AG10803 (cell line): ENCODE measurements at regions not wholly inside any gene's neighbourhood (a gene's known extent, or its start where the extent isn't known, plus 50 kb on each side); places are given as distances from the start of the nearest gene placed in this dataset.

Source experiments
- DNase-seq: peaks from one replicate; pipeline ENCODE4 v3.0.0; 2010; ENCODE audit warnings: low read depth
- H3K4me3 ChIP-seq: 2 replicates; pipeline ENCODE4 v1.5.1; 2011; ENCODE audit warnings: mild to moderate bottlenecking, low read length, control low read depth
- CTCF ChIP-seq: conservative IDR thresholded peaks from 2 replicates; pipeline ENCODE4 v1.5.1; 2011; ENCODE audit warnings: mild to moderate bottlenecking, low read length, control low read depth, inconsistent platforms

GRCh38 chr3:72244396-72244795 is 459.4 kb upstream of the PROK2 start:
- no peak for TF ChIP-seq CTCF
- DNase-seq = no peak
- H3K4me3 ChIP-seq = no peak overlapping the region

DNA sequence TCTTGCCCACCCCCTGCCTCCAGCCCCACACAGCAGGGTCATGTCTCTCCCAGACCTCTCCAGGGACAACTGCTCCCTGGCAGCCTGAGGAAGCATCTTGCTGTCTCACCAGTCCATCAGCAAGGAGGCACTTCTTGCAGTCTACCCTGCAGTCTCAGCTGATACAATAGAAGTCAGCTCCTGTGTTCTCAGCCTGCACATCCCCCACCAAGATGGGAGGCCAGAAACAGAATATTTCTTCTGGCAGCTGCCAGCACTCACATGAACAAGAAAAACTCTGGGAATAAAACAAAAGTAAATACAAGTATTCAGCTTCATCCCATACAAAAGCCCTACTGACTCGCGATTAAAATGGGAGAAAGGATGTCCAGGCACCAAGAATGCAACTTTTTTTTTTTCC is 457.4 kb upstream of the PROK2 start:
- H3K4me3 ChIP-seq = no peak overlapping the region
- TF ChIP-seq CTCF = no peak
- no peak for DNase-seq

GRCh38 chr3:72241525-72241924 is 456.6 kb upstream of the PROK2 start:
- DNase-seq = no peak
- H3K4me3 ChIP-seq = no peak overlapping the region
- no peak for TF ChIP-seq CTCF

DNA sequence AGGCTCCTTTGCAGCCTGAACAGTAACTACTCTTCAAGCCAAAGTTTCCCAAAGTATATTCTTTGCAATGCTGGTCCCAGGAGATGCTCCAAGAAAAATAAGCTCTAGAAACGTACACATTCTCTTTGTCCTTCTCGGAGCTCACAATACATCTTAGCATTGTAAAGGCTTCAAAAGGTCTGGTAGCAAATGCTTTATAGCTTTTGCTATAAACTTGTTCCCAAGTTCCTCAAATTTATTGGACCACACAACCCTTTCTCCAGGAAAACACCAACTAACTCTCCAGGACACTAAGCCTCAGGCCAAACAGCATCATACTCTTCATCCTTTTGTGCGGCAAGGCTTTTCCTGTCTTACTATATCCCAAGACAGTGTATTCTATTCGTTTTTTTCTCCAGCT is 455.6 kb upstream of the PROK2 start:
- no peak for DNase-seq
- H3K4me3 ChIP-seq = no peak overlapping the region

DNA sequence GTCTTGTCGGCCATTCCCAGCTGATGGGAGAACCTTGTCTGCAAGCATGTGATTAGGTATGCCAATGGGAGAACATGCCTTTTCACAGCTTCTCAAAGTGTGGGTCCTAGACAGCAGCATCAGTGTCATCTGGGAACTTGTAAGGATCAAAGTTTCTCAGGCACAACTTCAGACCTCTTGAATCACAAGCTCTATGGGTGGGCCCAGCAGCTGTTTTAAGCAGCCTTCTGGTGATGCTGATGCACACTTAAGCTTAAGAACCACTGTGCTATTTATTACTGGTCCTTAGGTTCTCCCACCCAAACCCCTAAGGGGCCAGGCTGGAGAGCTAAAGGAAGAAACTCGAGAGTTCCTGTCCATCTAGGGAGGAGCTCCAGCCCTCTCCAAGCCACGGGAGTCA is 453.9 kb upstream of the PROK2 start:
- H3K4me3 ChIP-seq = no peak overlapping the region; the same call in 1 of the 2 replicates
- no peak for TF ChIP-seq CTCF
- DNase-seq = peak; percentile 31

More for the DNA sequence above, 455.6 kb upstream of the PROK2 start:
- no peak for TF ChIP-seq CTCF

- H3K4me3 ChIP-seq = peak overlapping the region; percentile 29
- DNase-seq = peak; percentile 90
- no peak for TF ChIP-seq CTCF
Measured at GRCh38 chr3:72238010-72238691, 453.2 kb upstream of the PROK2 start.

- DNase-seq = no peak
- no peak overlapping the region for H3K4me3 ChIP-seq
- TF ChIP-seq CTCF = no peak
Measured at GRCh38 chr3:72237679-72238009, 452.7 kb upstream of the PROK2 start.
